PC-9 (cell line): ENCODE measurements at regions not wholly inside any gene's neighbourhood (a gene's known extent, or its start where the extent isn't known, plus 50 kb on each side); places are given as distances from the start of the nearest gene placed in this dataset.

Experiments used
- CTCF ChIP-seq: fragments of 200-600 bp; sonication (generic); conservative IDR thresholded peaks from 2 replicates; pipeline ENCODE4 v1.6.1; 2017; ENCODE audit warnings: mixed run types, antibody characterized with exemption, mild to moderate bottlenecking, moderate library complexity
- EZH2 ChIP-seq: fragments of 200-600 bp; sonication (generic); IDR thresholded peaks from 2 replicates; pipeline ENCODE4 v1.8.0; 2017; ENCODE audit warnings: antibody characterized with exemption, low read depth

- no peak for TF ChIP-seq CTCF
- TF ChIP-seq EZH2: no peak
Observed at GRCh38 chr3:162165346-162165745, 668.7 kb downstream of the OTOL1 start.
